Kidney (tissue), 13 donors: ENCODE measurements at regions not wholly inside any gene's neighbourhood (a gene's known extent, or its start where the extent isn't known, plus 50 kb on each side); places are given as distances from the start of the nearest gene placed in this dataset.

Experiments used
- DNase-seq, 5 donors: peaks; one replicate each; pipeline ENCODE4 v3.0.0-alpha.2; 2013 to 2020
- FAIRE-seq: peaks from 2 replicates; lab custom pipeline; 2012; peaks lifted over from hg19 to GRCh38; lab: Jason Lieb, UNC
- H3K27ac ChIP-seq, 2 donors: one replicate each; pipeline ENCODE4 v1.7.0; 2013; ENCODE audit warnings: low read depth in 2 of 2, low read length in 2 of 2, inconsistent platforms in 1 of 2
- H3K27me3 ChIP-seq: one replicate; pipeline ENCODE4 v1.7.1; 2013; ENCODE audit warnings: low read length, inconsistent platforms; ENCODE audit not compliant: control insufficient read depth, insufficient read depth
- H3K36me3 ChIP-seq, 3 donors: one replicate each; pipeline versions ENCODE4 v1.7.0 to v1.7.1; 2013; ENCODE audit warnings: low read length in 3 of 3, control low read depth in 1 of 3, inconsistent platforms in 1 of 3; ENCODE audit not compliant: insufficient read depth in 3 of 3, control insufficient read depth in 2 of 3
- H3K4me1 ChIP-seq, 3 donors: one replicate each; pipeline versions ENCODE4 v1.7.0 to v1.7.1; 2013; ENCODE audit warnings: low read length in 3 of 3, inconsistent platforms in 1 of 3, low read depth in 1 of 3; ENCODE audit not compliant: control insufficient read depth in 2 of 3, insufficient read depth in 2 of 3
- H3K4me3 ChIP-seq, 3 donors: one replicate each; pipeline versions ENCODE4 v1.7.0 to v1.8.1; 2013; ENCODE audit warnings: low read length in 3 of 3, control low read depth in 1 of 3, inconsistent platforms in 1 of 3
- H3K9ac ChIP-seq, 3 donors: one replicate each; pipeline versions ENCODE4 v1.7.0 to v1.7.1; 2013; ENCODE audit warnings: low read length in 3 of 3, control low read depth in 1 of 3, inconsistent platforms in 1 of 3
- H3K9me3 ChIP-seq, 3 donors: one replicate each; pipeline versions ENCODE4 v1.7.0 to v1.7.1; 2013; ENCODE audit warnings: low read length in 3 of 3, control low read depth in 1 of 3, inconsistent platforms in 1 of 3; ENCODE audit not compliant: control insufficient read depth in 2 of 3, insufficient read depth in 1 of 3
- intact Hi-C: fragments of 100-400 bp; cut with DNase I; formaldehyde crosslinking; loops from one replicate; pipeline ENCODE4 v1.11.1; 2022
- TF ChIP-seq, protein P1 (sequence below): IDR thresholded peaks from 3 replicates; pipeline ENCODE4 v1.5.1; 2012; ENCODE audit warnings: mild to moderate bottlenecking, moderate library complexity, borderline replicate concordance; ENCODE audit not compliant: insufficient read depth; ENCODE audit errors: extremely low read depth
- donor health status: control.
- donor health status: control.
- donor health status: control.
- donor health status: control.
- donor health status: control.
- donor health status: DM: yes; HTN: yes; CAD: no.
- donor health status: Normal renal cell carcinoma (clear cell type).

DNA sequence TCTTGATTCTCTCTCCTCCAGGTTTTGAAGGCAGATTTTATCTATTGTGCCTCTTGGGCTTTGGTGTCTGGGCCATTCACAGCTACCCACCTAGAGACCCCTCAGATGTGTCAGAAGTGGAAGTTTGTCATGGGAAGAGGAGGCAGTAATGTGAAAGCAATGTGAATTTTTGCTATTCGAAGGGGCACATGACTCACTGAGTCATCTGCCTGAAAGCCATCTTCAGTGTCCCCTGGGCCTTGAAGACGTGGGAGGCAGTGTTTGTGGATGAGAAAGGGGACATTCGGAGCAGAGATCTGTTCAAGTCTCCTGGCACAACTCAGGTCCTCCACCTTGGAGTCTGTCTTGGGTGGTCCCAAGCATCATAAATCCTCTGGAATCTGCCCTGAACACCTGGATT, 530.2 kb downstream of the NPIPA7 start:
- FAIRE-seq (no peak), DNase-seq (peak in 1 of 5 donors; percentile 0)
- TF ChIP-seq, protein P1, sequence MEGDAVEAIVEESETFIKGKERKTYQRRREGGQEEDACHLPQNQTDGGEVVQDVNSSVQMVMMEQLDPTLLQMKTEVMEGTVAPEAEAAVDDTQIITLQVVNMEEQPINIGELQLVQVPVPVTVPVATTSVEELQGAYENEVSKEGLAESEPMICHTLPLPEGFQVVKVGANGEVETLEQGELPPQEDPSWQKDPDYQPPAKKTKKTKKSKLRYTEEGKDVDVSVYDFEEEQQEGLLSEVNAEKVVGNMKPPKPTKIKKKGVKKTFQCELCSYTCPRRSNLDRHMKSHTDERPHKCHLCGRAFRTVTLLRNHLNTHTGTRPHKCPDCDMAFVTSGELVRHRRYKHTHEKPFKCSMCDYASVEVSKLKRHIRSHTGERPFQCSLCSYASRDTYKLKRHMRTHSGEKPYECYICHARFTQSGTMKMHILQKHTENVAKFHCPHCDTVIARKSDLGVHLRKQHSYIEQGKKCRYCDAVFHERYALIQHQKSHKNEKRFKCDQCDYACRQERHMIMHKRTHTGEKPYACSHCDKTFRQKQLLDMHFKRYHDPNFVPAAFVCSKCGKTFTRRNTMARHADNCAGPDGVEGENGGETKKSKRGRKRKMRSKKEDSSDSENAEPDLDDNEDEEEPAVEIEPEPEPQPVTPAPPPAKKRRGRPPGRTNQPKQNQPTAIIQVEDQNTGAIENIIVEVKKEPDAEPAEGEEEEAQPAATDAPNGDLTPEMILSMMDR = no peak
- no peaks in the 10 kb centered on the region for H3K36me3 ChIP-seq
- H3K27me3 ChIP-seq = no peaks in the 10 kb centered on the region
- no peak overlapping the region for H3K9ac ChIP-seq
- no peak overlapping the region for H3K27ac ChIP-seq
- no peaks in the 10 kb centered on the region for H3K9me3 ChIP-seq
- intact Hi-C loops = no loop called here
- no peaks in the 10 kb centered on the region for H3K4me1 ChIP-seq
- no peak overlapping the region for H3K4me3 ChIP-seq

DNA sequence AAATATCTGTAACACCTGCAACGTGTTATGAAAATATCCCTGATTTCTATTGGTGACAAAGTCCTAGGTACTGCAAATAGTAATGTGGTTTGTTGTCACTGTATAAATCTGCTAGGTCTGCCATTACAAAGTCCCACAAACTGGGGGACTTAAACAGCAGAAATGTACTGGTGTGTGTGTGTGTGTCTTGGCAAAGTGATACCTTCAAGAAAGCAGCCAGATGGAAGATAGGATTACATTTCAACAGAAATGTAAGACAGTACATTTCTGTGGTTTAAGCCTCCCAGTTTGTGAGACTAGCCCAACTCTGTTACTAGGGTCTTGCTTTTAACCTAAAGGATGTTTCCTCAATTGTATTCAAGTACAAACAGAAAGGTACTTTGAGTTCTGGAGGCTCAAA, 531.7 kb downstream of the NPIPA7 start:
- H3K9ac ChIP-seq = no peak overlapping the region
- intact Hi-C loops = no loop called here
- H3K4me3 ChIP-seq = no peak overlapping the region
- no peaks in the 10 kb centered on the region for H3K27me3 ChIP-seq
- no peaks in the 10 kb centered on the region for H3K4me1 ChIP-seq
- no peaks in the 10 kb centered on the region for H3K36me3 ChIP-seq
- FAIRE-seq (no peak), DNase-seq (no peak)
- no peaks in the 10 kb centered on the region for H3K9me3 ChIP-seq
- H3K27ac ChIP-seq = no peak overlapping the region
- TF ChIP-seq, protein P1 = no peak

DNA sequence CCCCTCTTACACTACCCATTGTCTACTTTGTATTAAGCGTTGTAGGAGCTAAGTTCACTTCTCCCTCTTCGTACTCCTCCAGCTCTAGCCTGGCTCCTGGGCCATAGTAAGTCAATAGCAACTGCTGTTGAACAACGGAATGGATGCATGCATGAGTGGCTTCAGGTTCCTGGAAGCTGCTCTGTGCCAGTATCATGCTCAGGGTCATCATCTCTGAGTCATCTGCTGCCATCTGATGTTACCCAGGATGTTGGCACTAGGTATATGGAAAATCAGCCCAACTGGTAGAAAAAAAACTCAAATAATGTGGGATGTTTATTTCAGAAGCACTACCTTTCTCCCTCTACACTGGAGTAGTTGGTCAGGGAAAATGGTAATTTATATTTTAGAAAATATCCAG, 536.8 kb downstream of the NPIPA7 start:
- Histone ChIP-seq H3K27ac (no peak overlapping the region), H3K27me3 (no peaks in the 10 kb centered on the region), H3K4me1 (no peaks in the 10 kb centered on the region), H3K9ac (no peak overlapping the region), H3K4me3 (no peak overlapping the region), H3K36me3 (no peaks in the 10 kb centered on the region), H3K9me3 (no peaks in the 10 kb centered on the region)
- intact Hi-C loops = no loop called here
- TF ChIP-seq, protein P1 = no peak
- no peak for FAIRE-seq
- peak in 1 of 5 donors; percentile 1 for DNase-seq

DNA sequence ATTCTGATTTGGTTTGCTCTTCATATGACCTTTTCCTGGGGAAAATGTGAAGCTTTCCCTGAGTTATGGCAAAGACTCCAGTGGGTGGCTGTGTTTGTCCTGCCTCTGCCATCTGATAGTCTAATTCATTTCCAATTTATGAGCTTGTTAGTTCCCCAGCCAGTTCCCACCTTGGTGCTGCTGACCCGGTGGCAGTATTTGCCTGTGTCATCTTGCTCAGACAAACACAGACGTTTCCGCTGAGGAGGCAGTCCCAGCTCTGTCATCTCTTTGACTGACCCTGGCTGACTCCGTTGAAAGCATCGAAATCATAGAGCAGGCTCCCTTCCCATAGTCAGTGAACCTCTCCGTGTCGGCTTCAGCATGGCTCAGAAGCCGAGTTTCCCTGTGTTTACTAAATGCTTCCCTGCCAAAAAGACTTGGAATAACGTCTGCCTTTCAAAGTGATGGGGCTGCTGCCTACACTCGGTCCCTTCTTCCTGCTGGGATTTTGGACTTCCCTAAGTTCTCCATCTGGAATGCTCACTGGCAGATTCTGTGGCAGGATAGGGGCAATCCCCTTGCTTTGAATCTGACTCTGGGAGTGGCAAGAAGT, 538.3 kb downstream of the NPIPA7 start:
- DNase-seq (peak in 4 of 5 donors; percentile 19 to 67 (median 49)), FAIRE-seq (no peak)
- Histone ChIP-seq H3K36me3 (no peaks in the 10 kb centered on the region), H3K4me3 (no peak overlapping the region), H3K27me3 (no peaks in the 10 kb centered on the region), H3K4me1 (no peaks in the 10 kb centered on the region), H3K9ac (no peak overlapping the region), H3K27ac (no peak overlapping the region), H3K9me3 (no peaks in the 10 kb centered on the region)
- TF ChIP-seq, protein P1 = no peak
- intact Hi-C loops = no loop called here
